ENCODE measurements at regions not wholly inside any gene's neighbourhood (a gene's known extent, or its start where the extent isn't known, plus 50 kb on each side); places are given as distances from the start of the nearest gene placed in this dataset.

DNA sequence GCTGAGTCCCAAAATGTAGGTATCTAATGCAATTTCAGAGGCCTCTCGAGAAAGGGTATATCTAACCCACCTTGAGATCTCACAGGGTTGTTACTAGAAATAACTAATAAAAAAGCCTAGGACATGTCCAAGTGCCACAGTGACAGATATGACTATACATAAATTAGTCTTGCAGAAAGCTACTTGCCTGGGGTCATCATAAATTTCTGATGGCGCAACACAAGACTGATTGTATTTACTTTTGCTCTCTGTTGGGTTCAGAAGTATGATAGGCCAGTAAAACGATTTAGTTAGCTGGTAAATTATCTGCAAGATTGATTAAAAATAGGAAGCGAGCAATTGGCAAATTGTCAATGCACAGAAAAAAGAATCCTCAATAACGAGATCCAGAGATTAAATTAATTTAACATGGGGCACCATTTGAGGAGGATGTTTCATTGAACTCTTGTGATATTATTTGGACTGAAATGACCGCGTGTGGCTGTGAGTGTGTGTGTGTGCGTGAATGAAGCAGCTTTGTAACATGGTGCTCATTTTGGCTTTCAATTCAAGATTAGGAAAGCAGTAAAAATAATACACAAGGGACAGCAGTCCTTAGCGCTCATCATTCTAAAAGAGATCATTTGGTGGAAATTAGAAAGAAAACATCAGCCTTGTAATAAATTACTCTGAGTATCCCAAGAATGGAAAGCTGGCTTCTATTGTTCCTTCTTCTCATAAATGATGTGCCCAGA, 157.4 kb upstream of the ZFHX3 start:
- Histone ChIP-seq H3K9ac (ENCODE audit: insufficient read depth, low read depth, low read length) (no peak overlapping the region), H3K4me2 (ENCODE audit: low read depth, low read length) (no peak overlapping the region), H3K4me1 (ENCODE audit: insufficient read depth, low read length) (peaks cover 18% of the 10 kb centered on the region), H4K20me1 (ENCODE audit: insufficient read depth, low read length) (no peaks in the 10 kb centered on the region), H3K79me2 (ENCODE audit: insufficient read depth, low read length) (no peaks in the 10 kb centered on the region), H3K27me3 (ENCODE audit: control insufficient read depth in 1 of 2, insufficient read depth in 2 of 2, low read length in 2 of 2) (peaks cover 0 to 3% of the 10 kb centered on the region in 2 experiments; a peak in 2 of 5 replicates), H3K9me3 (ENCODE audit: low read length) (no peaks in the 10 kb centered on the region), H3K4me3 (replicated peaks in 1 of 3; ENCODE audit: insufficient read depth in 1 of 3, low read depth in 2 of 3, low read length in 3 of 3) (no peak overlapping the region), H3K27ac (ENCODE audit: extremely low read length, insufficient read depth, low read length) (no peak overlapping the region), H3K36me3 (replicated peaks in 1 of 2; ENCODE audit: control insufficient read depth in 1 of 2, insufficient read depth in 2 of 2, low read length in 2 of 2) (no peaks in the 10 kb centered on the region), H2AFZ (ENCODE audit: low read length) (no peak overlapping the region)
- no peak for ATAC-seq
- no TSS peak for BruUV-seq (replicated peaks)
- FAIRE-seq, result no peak
- intact Hi-C loops (cut with micrococcal nuclease; ENCODE audit: unreplicated experiment) (no loop called here), in situ Hi-C loops (cut with HindIII; ENCODE audit: extremely low pct_ligation_motif_present, low pct_unique_long_range_greater_than_20kb) (no loop called here)
- WGBS (ENCODE audit: low lambda C conversion rate), result 51% methylated on average over 9 of the region's 9 CpGs
- no peak for DNase-seq (ENCODE audit: low spot score)
- TF ChIP-seq, protein P1, sequence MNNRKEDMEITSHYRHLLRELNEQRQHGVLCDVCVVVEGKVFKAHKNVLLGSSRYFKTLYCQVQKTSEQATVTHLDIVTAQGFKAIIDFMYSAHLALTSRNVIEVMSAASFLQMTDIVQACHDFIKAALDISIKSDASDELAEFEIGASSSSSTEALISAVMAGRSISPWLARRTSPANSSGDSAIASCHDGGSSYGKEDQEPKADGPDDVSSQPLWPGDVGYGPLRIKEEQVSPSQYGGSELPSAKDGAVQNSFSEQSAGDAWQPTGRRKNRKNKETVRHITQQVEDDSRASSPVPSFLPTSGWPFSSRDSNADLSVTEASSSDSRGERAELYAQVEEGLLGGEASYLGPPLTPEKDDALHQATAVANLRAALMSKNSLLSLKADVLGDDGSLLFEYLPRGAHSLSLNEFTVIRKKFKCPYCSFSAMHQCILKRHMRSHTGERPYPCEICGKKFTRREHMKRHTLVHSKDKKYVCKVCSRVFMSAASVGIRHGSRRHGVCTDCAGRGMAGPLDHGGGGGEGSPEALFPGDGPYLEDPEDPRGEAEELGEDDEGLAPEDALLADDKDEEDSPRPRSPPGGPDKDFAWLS (CRISPR knock-in tag; IDR thresholded peaks at IDR 0.05; ENCODE audit: borderline replicate concordance), result no peak
- ChIA-PET CTCF (ENCODE audit: low intra/inter-chr PET ratio, low total read pairs) (no interaction called here), POLR2A (no interaction called here)

DNA sequence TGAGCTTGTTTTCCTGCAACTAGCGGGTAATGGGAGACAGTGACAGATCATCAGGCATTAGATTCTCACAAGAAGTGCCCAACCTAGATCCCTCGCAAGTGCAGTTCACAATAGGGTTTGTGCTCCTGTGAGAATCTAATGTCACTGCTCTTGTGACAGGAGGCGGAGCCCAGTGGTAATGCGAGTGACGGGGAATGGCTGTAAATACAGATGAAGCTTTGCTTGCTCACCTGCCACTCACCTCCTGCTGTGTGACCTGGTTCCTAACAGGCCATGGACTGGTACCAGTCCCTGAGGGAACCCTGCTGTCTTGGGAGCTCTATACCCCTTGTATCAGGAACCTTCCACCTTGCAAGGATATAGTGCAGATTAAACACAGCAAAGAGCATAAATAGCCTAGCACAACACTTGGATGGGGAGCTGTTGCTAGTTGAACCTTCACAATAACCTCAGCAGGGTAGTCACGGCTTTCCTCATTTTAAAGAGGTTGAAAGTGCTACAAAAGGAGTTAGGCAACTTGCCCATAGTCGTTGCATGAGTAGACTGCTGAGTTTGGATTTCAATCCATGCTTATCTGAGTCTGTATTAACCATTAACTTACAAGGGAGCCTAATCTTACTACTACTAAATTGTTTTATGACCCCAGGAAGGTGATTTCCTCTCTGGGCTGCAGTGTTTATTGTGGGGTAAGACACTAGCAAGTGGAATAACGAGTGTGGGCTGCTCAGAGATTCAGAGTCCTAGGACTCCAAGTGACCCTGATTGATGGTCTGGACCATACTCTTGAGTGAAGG, 156.6 kb upstream of the ZFHX3 start:
- DNase-seq (ENCODE audit: low spot score) (no peak), ATAC-seq (no peak), FAIRE-seq (no peak)
- Histone ChIP-seq H3K79me2 (ENCODE audit: insufficient read depth, low read length) (no peaks in the 10 kb centered on the region), H3K4me1 (ENCODE audit: insufficient read depth, low read length) (peaks cover 18% of the 10 kb centered on the region), H2AFZ (ENCODE audit: low read length) (no peak overlapping the region), H3K9me3 (ENCODE audit: low read length) (no peaks in the 10 kb centered on the region), H3K27ac (ENCODE audit: extremely low read length, insufficient read depth, low read length) (no peak overlapping the region), H3K36me3 (replicated peaks in 1 of 2; ENCODE audit: control insufficient read depth in 1 of 2, insufficient read depth in 2 of 2, low read length in 2 of 2) (no peaks in the 10 kb centered on the region), H3K4me2 (ENCODE audit: low read depth, low read length) (no peak overlapping the region), H3K27me3 (ENCODE audit: control insufficient read depth in 1 of 2, insufficient read depth in 2 of 2, low read length in 2 of 2) (no peaks in the 10 kb centered on the region; a peak in 1 of 5 replicates), H3K9ac (ENCODE audit: insufficient read depth, low read depth, low read length) (no peak overlapping the region), H4K20me1 (ENCODE audit: insufficient read depth, low read length) (no peaks in the 10 kb centered on the region), H3K4me3 (replicated peaks in 1 of 3; ENCODE audit: insufficient read depth in 1 of 3, low read depth in 2 of 3, low read length in 3 of 3) (no peak overlapping the region)
- WGBS (ENCODE audit: low lambda C conversion rate), result 34% methylated on average over 8 of the region's 8 CpGs
- ChIA-PET CTCF (ENCODE audit: low intra/inter-chr PET ratio, low total read pairs) (no interaction called here), POLR2A (no interaction called here)
- TF ChIP-seq ZFP36L2 (CRISPR knock-in tag; IDR thresholded peaks at IDR 0.05) (no peak), ZC3H13 (CRISPR knock-in tag; IDR thresholded peaks at IDR 0.05) (no peak), KDM2A (CRISPR knock-in tag; IDR thresholded peaks at IDR 0.05; ENCODE audit: borderline replicate concordance, low read depth) (no peak), ZNF20 (CRISPR knock-in tag; IDR thresholded peaks at IDR 0.05) (no peak), ZSCAN20 (CRISPR knock-in tag; IDR thresholded peaks at IDR 0.05; ENCODE audit: borderline replicate concordance) (no peak), ZNF556 (CRISPR knock-in tag; IDR thresholded peaks at IDR 0.05; ENCODE audit: borderline replicate concordance) (no peak), MXD4 (CRISPR knock-in tag; IDR thresholded peaks at IDR 0.05) (no peak), RNF2 (conservative IDR thresholded peaks at IDR 0.05; ENCODE audit: low read depth) (no peak), PHB2 (IDR thresholded peaks at IDR 0.05; ENCODE audit: partially characterized antibody) (no peak), PHF8 (CRISPR knock-in tag; IDR thresholded peaks at IDR 0.05) (no peak), SKI (IDR thresholded peaks at IDR 0.05; ENCODE audit: partially characterized antibody) (no peak), ZNF615 (CRISPR knock-in tag; IDR thresholded peaks at IDR 0.05; ENCODE audit: borderline replicate concordance) (no peak), ZNF563 (CRISPR knock-in tag; IDR thresholded peaks at IDR 0.05) (no peak)
- TF ChIP-seq, protein P2, sequence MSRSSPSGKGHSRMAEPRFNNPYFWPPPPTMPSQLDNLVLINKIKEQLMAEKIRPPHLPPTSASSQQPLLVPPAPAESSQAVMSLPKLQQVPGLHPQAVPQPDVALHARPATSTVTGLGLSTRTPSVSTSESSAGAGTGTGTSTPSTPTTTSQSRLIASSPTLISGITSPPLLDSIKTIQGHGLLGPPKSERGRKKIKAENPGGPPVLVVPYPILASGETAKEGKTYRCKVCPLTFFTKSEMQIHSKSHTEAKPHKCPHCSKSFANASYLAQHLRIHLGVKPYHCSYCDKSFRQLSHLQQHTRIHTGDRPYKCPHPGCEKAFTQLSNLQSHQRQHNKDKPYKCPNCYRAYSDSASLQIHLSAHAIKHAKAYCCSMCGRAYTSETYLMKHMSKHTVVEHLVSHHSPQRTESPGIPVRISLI (CRISPR knock-in tag; IDR thresholded peaks at IDR 0.05; ENCODE audit: borderline replicate concordance), result no peak
- no TSS peak for BruUV-seq (replicated peaks)
- intact Hi-C loops (cut with micrococcal nuclease; ENCODE audit: unreplicated experiment) (no loop called here), in situ Hi-C loops (cut with HindIII; ENCODE audit: extremely low pct_ligation_motif_present, low pct_unique_long_range_greater_than_20kb) (no loop called here)

Data from HepG2 (cell line).